SJSA1 (cell line): ENCODE measurements at regions not wholly inside any gene's neighbourhood (a gene's known extent, or its start where the extent isn't known, plus 50 kb on each side); places are given as distances from the start of the nearest gene placed in this dataset.

ENCODE experiments used
- DNase-seq, 2 experiments: peaks; one replicate each; pipeline ENCODE4 v3.0.0-alpha.2; 2015 to 2020; ENCODE audit warnings: low spot score in 2 of 2, low read depth in 1 of 2
- H3K27ac ChIP-seq: fragments of 250-450 bp; sonication (Bioruptor Pico); 2 replicates; pipeline ENCODE4 v1.5.1; 2020; ENCODE audit warnings: mild to moderate bottlenecking, moderate library complexity
- H3K27me3 ChIP-seq: fragments of 250-450 bp; sonication (Bioruptor Pico); replicated peaks from 2 replicates; pipeline ENCODE4 v1.5.1; 2020; ENCODE audit warnings: mild to moderate bottlenecking, moderate library complexity
- H3K36me3 ChIP-seq: fragments of 250-450 bp; sonication (Bioruptor Pico); 2 replicates; pipeline ENCODE4 v1.5.1; 2020; ENCODE audit warnings: mild to moderate bottlenecking
- H3K4me1 ChIP-seq: fragments of 250-450 bp; sonication (Bioruptor Pico); replicated peaks from 2 replicates; pipeline ENCODE4 v1.6.1; 2021; ENCODE audit warnings: mild to moderate bottlenecking
- H3K4me3 ChIP-seq: fragments of 250-450 bp; sonication (Bioruptor Pico); 2 replicates; pipeline ENCODE4 v1.5.1; 2020; ENCODE audit warnings: mild to moderate bottlenecking
- H3K9me3 ChIP-seq: fragments of 250-450 bp; sonication (Bioruptor Pico); replicated peaks from 2 replicates; pipeline ENCODE4 v1.5.1; 2020; ENCODE audit warnings: mild to moderate bottlenecking

DNA sequence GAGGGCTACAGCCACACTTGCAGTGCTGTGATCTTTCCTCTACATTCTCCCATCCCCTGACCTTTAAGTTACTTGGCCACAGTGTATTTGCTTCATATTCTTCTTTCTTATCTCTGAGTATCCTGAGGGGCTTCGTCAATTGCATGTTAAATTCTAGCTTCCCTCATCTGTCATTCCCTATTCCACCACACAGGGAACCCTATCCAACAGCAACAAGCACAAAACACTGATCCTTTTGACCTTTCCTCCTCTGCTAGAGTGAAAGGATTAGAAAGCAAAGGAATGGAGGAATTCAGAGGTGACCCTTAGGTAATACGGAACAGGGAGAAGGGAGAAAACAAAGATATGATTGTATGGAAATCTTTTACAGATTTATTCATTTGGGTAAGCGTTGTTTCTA lies 1061.7 kb upstream of the TENM4 start:
- DNase-seq: no peak
- H3K27ac ChIP-seq: no peak overlapping the region
- no peaks in the 10 kb centered on the region for H3K9me3 ChIP-seq
- no peak overlapping the region for H3K4me3 ChIP-seq
- H3K27me3 ChIP-seq: no peaks in the 10 kb centered on the region
- no peaks in the 10 kb centered on the region for H3K36me3 ChIP-seq
- no peaks in the 10 kb centered on the region for H3K4me1 ChIP-seq

DNA sequence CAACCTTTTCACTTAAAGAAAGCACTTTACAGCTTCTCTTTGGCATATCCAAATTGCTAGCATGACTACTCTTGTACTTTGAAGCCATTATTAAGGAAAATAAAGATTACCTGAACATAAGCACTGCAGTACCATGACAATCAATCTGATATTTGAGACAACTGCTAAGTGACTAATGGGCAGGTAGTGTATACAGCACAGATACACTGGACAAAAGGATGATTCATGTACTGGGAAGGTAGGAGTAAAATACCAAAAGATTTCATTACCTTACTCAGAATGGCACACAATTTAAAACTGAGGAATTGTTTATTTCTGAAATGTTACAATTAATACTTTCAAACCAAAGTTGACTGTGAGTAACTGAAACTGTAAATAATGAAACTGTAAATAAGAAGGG lies 1054.3 kb upstream of the TENM4 start:
- Histone ChIP-seq H3K36me3 (no peaks in the 10 kb centered on the region), H3K4me3 (no peak overlapping the region), H3K4me1 (no peaks in the 10 kb centered on the region), H3K27me3 (no peaks in the 10 kb centered on the region), H3K9me3 (no peaks in the 10 kb centered on the region), H3K27ac (no peak overlapping the region)
- DNase-seq: no peak

DNA sequence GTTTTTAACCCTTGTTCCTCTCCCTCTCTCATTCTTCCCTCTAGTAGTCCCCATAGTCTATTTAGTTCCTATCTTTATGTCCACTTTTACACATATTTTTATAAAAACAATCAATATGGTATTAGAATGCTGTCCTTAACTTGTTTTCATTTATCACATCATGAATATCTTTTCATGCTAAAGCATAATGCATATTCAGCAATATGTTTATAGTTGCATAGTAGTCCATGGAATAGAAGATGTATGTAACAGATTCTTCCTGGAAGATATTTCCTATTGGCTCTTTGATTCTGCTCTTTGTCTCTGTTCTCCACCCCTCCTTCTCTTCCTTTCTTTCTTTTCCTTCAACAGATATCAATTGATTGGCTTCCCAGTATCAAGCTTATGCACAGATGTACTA lies 1047.1 kb upstream of the TENM4 start:
- Histone ChIP-seq H3K27ac (no peak overlapping the region), H3K27me3 (no peaks in the 10 kb centered on the region), H3K4me1 (no peaks in the 10 kb centered on the region), H3K36me3 (no peaks in the 10 kb centered on the region), H3K4me3 (no peak overlapping the region), H3K9me3 (no peaks in the 10 kb centered on the region)
- DNase-seq: no peak

DNA sequence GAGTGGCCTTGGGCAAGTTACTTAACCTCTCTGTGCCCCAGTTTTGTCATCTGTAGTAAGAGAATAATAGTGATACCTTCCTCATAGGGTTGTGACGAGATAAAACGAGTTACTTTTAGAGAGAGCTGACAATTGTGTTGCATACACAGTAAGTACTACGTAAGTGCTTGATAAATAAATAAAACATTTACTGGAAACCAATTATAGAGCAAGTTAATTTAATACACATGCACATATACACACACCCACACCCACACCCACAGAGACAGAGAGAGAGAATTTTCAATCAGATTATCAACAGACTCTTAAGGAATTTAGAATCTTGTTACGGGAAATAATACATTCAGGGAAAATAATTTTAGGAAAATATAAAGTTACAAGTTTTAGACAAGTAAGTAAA lies 1045.8 kb upstream of the TENM4 start:
- H3K27ac ChIP-seq: no peak overlapping the region
- no peaks in the 10 kb centered on the region for H3K9me3 ChIP-seq
- H3K27me3 ChIP-seq: no peaks in the 10 kb centered on the region
- no peaks in the 10 kb centered on the region for H3K4me1 ChIP-seq
- DNase-seq: no peak
- H3K4me3 ChIP-seq: no peak overlapping the region
- no peaks in the 10 kb centered on the region for H3K36me3 ChIP-seq

DNA sequence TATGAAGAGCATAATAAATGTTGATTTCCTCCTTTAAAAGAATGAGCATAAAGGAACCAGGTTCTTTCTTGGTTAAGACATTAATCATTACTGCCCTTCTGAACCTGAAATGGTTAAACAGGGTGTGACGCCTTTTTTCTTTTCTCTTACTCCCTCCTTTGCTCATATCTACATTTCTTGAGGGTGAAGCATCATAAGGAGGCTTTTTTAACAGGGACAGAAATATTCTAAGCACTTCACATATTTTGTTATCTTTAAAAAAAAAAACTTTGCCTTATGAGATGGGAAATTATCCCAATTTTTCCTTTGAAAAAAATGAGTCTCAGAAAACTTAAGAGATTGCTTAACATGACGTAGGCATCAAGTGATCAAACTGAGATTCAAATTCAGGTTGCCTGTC lies 1036.3 kb upstream of the TENM4 start:
- no peak overlapping the region for H3K4me3 ChIP-seq
- H3K27me3 ChIP-seq: no peaks in the 10 kb centered on the region
- no peaks in the 10 kb centered on the region for H3K4me1 ChIP-seq
- DNase-seq: no peak
- H3K9me3 ChIP-seq: no peaks in the 10 kb centered on the region
- H3K36me3 ChIP-seq: no peaks in the 10 kb centered on the region
- no peak overlapping the region for H3K27ac ChIP-seq

DNA sequence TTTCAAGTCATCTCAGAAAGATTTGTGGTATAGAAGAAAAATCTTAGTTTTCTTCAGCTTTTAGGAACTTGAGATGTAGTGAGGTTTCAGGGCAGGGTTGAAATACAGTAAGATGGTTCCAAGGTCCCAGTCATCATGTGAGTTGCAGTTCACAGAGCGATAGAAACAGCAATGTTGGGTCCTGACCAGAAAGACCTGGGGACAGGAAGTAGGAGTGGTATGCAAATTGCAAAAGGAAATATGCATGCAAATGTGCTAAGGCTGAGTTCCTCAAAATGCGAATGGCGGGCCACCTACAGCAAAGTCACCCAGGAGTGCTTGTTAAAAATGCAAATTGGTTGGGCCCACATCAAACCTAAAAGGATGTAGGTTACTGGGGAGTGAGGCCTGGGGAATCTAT lies 1032.7 kb upstream of the TENM4 start:
- no peak for DNase-seq
- H3K27me3 ChIP-seq: no peaks in the 10 kb centered on the region
- no peak overlapping the region for H3K4me3 ChIP-seq
- no peaks in the 10 kb centered on the region for H3K9me3 ChIP-seq
- no peaks in the 10 kb centered on the region for H3K4me1 ChIP-seq
- H3K36me3 ChIP-seq: no peaks in the 10 kb centered on the region
- H3K27ac ChIP-seq: no peak overlapping the region

DNA sequence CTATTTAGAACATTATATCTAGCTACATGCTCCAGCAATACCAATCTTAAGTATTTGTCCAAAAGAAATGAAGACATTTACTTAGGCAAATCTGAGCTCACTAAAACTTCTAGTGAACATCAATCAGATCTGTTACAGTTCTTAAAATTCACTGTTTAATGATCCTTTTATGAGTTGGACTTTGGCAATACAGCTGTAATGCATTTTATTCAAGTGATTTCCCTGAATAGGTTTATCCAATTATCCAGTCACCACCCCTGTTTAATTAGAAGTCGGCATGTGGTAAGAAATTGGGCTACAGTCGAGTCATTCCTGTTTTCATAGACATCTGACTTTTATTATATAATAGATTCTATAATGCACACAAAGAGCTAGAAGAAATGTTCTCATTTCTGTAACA lies 1029.0 kb upstream of the TENM4 start:
- Histone ChIP-seq H3K9me3 (no peaks in the 10 kb centered on the region), H3K36me3 (no peaks in the 10 kb centered on the region), H3K27me3 (no peaks in the 10 kb centered on the region), H3K4me3 (no peak overlapping the region), H3K27ac (no peak overlapping the region), H3K4me1 (no peaks in the 10 kb centered on the region)
- no peak for DNase-seq

DNA sequence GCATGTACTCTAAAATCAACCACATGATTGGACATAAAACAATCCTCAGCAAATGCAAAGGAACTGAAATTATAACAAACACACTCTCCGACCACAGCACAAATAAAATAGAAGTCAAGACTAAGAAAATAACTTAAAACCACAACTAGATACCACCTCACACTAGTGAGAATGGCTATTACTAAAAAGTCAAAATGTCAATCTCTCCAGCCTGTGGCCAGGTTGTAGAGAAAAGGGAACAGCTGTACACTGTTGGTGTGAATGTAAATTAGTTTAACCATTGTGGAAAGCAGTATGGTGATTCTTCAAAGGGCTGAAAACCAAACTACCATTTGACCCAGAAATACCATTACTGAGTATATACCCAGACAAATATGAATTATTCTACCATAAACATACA lies 1025.7 kb upstream of the TENM4 start:
- no peak for DNase-seq
- Histone ChIP-seq H3K4me3 (no peak overlapping the region), H3K9me3 (no peaks in the 10 kb centered on the region), H3K27ac (no peak overlapping the region), H3K27me3 (no peaks in the 10 kb centered on the region), H3K4me1 (no peaks in the 10 kb centered on the region), H3K36me3 (no peaks in the 10 kb centered on the region)

DNA sequence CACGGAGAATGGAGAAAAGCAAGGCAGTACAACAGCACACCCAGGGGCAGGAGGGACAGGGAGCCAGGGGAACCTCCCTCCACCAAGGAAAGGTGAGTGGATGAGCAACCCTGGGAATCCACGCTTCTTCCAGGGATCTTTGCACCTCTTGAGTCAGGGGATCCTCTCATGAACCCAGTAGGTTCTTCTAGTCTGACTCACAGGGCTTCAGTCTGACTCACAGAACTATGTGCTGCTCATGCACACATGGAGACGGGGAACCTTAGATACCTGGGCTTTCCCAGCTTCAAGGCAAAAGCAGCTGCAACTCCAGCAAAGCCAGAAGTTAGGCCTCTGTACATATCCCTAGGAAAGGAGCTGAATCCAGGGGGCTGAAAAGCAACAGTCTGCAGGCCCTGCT lies 1021.4 kb upstream of the TENM4 start:
- H3K4me1 ChIP-seq: no peaks in the 10 kb centered on the region

DNA sequence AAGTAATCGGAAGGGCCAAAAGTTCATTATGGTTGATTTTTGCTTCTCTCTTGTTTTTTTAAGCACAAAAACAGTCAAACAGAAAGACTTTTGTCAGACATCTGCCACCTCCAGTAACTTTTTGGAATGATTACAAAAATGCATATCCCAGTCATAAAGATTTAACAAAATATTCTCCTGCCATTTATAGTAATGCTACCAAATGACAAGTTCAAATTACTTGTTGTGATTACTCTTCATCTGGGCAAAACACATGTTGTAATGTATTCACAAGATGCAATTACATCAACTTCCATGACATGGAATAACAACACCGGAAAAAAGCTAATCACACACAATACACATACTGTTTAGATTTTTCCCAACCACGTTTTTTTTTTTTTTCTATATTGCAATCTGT lies 1017.5 kb upstream of the TENM4 start:
- no peaks in the 10 kb centered on the region for H3K36me3 ChIP-seq
- H3K4me1 ChIP-seq: no peaks in the 10 kb centered on the region
- H3K4me3 ChIP-seq: no peak overlapping the region
- DNase-seq: no peak
- no peaks in the 10 kb centered on the region for H3K27me3 ChIP-seq
- no peaks in the 10 kb centered on the region for H3K9me3 ChIP-seq
- no peak overlapping the region for H3K27ac ChIP-seq

More for the DNA sequence above, 1021.4 kb upstream of the TENM4 start:
- Histone ChIP-seq H3K4me3 (no peak overlapping the region), H3K9me3 (no peaks in the 10 kb centered on the region), H3K36me3 (no peaks in the 10 kb centered on the region), H3K27ac (no peak overlapping the region), H3K27me3 (no peaks in the 10 kb centered on the region)
- DNase-seq: no peak

DNA sequence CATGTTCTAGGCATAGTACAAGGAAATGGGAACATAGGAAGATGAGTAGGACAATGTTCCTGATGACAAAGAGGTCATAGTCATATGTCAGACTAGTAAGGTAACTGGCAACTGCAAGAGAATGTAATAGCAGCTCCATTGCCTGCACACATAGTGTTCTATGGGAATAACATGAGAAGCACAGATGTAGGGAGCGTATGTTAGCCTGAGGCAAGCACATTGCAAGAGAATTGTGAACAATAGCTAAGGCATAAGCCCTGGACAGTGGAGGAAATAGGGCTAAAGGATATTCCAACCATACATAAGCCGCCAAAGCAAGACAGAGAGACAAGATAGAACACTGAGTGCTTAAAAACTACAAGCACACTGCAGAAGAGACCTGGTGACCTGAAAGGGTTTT lies 1017.0 kb upstream of the TENM4 start:
- no peaks in the 10 kb centered on the region for H3K27me3 ChIP-seq
- no peaks in the 10 kb centered on the region for H3K9me3 ChIP-seq
- H3K4me3 ChIP-seq: no peak overlapping the region
- no peaks in the 10 kb centered on the region for H3K4me1 ChIP-seq
- no peak overlapping the region for H3K27ac ChIP-seq
- H3K36me3 ChIP-seq: no peaks in the 10 kb centered on the region
- no peak for DNase-seq

DNA sequence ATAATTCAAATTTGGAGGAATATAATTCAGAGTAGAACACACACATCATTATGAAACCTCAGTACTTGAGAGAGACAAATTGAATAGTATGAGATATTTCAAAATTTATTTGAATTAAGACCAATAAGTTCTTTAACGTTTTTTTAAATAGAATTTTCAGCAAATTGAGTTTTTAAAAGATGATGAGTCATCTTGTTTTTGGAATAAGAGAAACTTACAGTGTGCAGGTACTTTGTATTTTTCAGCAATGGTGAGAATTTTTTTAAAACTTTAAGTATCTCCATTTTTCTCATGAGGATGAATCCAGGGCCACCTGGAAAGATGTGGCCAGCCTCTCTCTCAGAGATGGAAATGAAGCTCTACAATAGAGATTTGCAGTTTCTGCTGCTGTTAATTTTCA lies 1015.0 kb upstream of the TENM4 start:
- H3K27ac ChIP-seq: no peak overlapping the region

DNA sequence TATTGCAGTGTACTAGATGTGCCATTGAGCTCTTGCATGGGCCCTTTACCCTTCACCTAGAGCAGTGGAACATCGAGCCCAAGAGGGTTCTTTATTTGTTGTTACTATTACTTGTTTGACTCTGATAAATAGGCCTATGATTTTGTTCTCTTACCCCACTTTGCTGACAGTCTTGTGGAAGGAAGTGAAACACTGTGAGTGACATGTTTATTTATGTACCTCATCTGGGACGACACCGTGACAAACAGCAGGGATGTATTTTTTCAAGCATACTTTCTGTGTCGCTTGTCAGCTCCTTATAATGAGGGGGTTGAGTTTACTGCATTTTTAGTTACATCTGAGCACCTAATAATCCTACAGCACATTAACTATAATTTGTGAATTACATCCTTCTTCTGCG lies 1010.3 kb upstream of the TENM4 start:
- H3K27me3 ChIP-seq: no peaks in the 10 kb centered on the region
- H3K4me1 ChIP-seq: no peaks in the 10 kb centered on the region
- H3K27ac ChIP-seq: no peak overlapping the region
- no peaks in the 10 kb centered on the region for H3K36me3 ChIP-seq
- DNase-seq: no peak
- no peak overlapping the region for H3K4me3 ChIP-seq
- H3K9me3 ChIP-seq: no peaks in the 10 kb centered on the region

More for the DNA sequence above, 1015.0 kb upstream of the TENM4 start:
- Histone ChIP-seq H3K4me3 (no peak overlapping the region), H3K9me3 (no peaks in the 10 kb centered on the region), H3K4me1 (no peaks in the 10 kb centered on the region), H3K27me3 (no peaks in the 10 kb centered on the region), H3K36me3 (no peaks in the 10 kb centered on the region)
- no peak for DNase-seq

DNA sequence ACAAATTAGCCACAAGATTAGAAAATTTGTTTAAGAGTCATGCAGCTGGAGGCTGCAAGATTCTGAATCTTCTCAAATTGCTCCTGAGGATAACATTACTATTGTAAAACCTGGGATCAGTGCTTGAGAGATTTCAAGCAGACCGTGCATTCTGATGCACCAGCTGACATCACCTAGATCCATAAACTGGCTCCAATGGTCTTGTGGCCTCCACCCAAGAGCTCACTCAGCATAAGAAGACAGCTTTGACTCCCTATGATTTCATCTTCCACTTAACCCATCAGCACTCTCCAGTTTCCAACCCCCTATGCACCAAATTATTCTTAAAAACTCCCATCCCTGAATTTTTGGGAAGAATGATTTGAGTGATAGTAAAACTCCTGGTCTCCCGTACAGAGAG lies 1007.9 kb upstream of the TENM4 start:
- no peak for DNase-seq
- Histone ChIP-seq H3K36me3 (no peaks in the 10 kb centered on the region), H3K27ac (no peak overlapping the region), H3K4me1 (no peaks in the 10 kb centered on the region), H3K4me3 (no peak overlapping the region), H3K27me3 (no peaks in the 10 kb centered on the region), H3K9me3 (no peaks in the 10 kb centered on the region)

DNA sequence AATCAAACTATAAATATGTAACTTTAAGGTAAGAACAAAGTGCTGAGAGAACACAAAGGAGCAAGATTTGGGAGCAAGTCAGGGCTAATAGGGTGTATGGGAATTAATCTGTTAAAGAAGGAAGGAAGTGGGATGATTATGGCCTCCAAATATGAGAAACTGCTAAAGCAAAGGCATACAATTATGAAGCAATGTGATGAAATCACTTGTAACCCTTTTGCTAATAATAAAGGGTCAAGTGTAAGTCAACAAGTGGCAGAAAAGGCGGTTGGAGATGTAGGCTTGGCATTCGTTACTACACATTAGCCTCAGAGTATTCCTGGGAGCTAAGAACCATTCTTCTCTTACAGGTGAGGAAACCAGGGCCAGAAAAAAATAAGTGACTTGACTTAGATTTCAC lies 1002.3 kb upstream of the TENM4 start:
- no peak for DNase-seq
- no peak overlapping the region for H3K4me3 ChIP-seq
- no peaks in the 10 kb centered on the region for H3K27me3 ChIP-seq
- no peaks in the 10 kb centered on the region for H3K9me3 ChIP-seq
- no peaks in the 10 kb centered on the region for H3K4me1 ChIP-seq
- H3K27ac ChIP-seq: no peak overlapping the region
- no peaks in the 10 kb centered on the region for H3K36me3 ChIP-seq
